Esophagus squamous epithelium (tissue), 4 donors: ENCODE measurements at regions not wholly inside any gene's neighbourhood (a gene's known extent, or its start where the extent isn't known, plus 50 kb on each side); places are given as distances from the start of the nearest gene placed in this dataset.
"Not testable (repeated sequence)": the region's sequence is repeated elsewhere in the genome, so short reads cannot be mapped to it uniquely, and the experiment has no call there.

Experiments used
- POLR2A ChIP-seq, 4 donors: fragments of 450-650 bp; IDR thresholded peaks; one replicate each; pipeline ENCODE4 v1.6.1; 2017; ENCODE audit warnings: antibody characterized with exemption in 4 of 4, mild to moderate bottlenecking in 4 of 4, moderate library complexity in 3 of 4
- TF ChIP-seq, protein P1 (sequence below), 6 experiments: fragments of 450-650 bp in 4 of 6; fragments of 200-600 bp in 2 of 6; sonication (generic) in 2 of 6; IDR thresholded peaks; one replicate each; pipeline ENCODE4 v1.5.1; 2016 to 2019; ENCODE audit warnings: antibody characterized with exemption in 6 of 6, mild to moderate bottlenecking in 4 of 6, moderate library complexity in 4 of 6

GRCh38 chr18:65670145-65670544, 80.7 kb upstream of the CDH7 start:
- TF ChIP-seq, protein P1, sequence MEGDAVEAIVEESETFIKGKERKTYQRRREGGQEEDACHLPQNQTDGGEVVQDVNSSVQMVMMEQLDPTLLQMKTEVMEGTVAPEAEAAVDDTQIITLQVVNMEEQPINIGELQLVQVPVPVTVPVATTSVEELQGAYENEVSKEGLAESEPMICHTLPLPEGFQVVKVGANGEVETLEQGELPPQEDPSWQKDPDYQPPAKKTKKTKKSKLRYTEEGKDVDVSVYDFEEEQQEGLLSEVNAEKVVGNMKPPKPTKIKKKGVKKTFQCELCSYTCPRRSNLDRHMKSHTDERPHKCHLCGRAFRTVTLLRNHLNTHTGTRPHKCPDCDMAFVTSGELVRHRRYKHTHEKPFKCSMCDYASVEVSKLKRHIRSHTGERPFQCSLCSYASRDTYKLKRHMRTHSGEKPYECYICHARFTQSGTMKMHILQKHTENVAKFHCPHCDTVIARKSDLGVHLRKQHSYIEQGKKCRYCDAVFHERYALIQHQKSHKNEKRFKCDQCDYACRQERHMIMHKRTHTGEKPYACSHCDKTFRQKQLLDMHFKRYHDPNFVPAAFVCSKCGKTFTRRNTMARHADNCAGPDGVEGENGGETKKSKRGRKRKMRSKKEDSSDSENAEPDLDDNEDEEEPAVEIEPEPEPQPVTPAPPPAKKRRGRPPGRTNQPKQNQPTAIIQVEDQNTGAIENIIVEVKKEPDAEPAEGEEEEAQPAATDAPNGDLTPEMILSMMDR (IDR thresholded peaks at IDR 0.05): not testable (repeated sequence)
- not testable (repeated sequence) for TF ChIP-seq POLR2A (IDR thresholded peaks at IDR 0.05)
